ENCODE measurements at regions not wholly inside any gene's neighbourhood (a gene's known extent, or its start where the extent isn't known, plus 50 kb on each side); places are given as distances from the start of the nearest gene placed in this dataset.

- H3K36me3 ChIP-seq (ENCODE audit: control insufficient read depth, insufficient read depth, low read length), result no peaks in the 10 kb centered on the region
- no peak for DNase-seq (ENCODE audit: low read depth)
- H3K27me3 ChIP-seq (ENCODE audit: control insufficient read depth, insufficient read depth, low read length), result no peaks in the 10 kb centered on the region
- no peak overlapping the region for H3K4me3 ChIP-seq (ENCODE audit: low read depth, low read length)
- no peak for FAIRE-seq
- no peak for TF ChIP-seq CTCF (IDR thresholded peaks at IDR 0.05; ENCODE audit: insufficient read depth, low read length, severe bottlenecking)
These were observed 245.8 kb downstream of the GLRX3 start for GRCh38 chr10:130382031-130382430.

- Histone ChIP-seq H3K4me3 (ENCODE audit: low read depth, low read length) (no peak overlapping the region), H3K36me3 (ENCODE audit: control insufficient read depth, insufficient read depth, low read length) (no peaks in the 10 kb centered on the region), H3K27me3 (ENCODE audit: control insufficient read depth, insufficient read depth, low read length) (no peaks in the 10 kb centered on the region)
- no peak for DNase-seq (ENCODE audit: low read depth)
- no peak for FAIRE-seq
- no peak for TF ChIP-seq CTCF (IDR thresholded peaks at IDR 0.05; ENCODE audit: insufficient read depth, low read length, severe bottlenecking)
These were observed 251.9 kb downstream of the GLRX3 start for GRCh38 chr10:130387936-130388580.

DNA sequence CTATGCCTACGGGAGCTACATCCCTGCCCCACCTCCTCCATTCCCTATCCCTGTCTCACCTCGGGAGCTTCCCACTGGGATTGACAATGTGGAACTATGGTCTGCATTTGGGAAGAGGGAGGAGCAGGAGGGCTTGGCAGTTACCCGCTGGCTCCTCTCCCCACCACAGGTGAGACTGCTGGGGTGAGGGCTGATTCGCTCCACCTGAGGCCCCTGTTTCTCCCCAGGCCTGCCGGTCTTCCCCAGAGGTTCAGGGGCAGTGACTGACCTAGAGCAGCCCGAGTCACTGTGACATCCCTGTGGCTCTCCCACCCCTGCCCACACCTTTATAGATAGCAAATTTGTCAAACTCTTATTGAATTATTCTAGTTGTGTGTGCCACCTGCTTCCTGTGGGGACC lies 252.6 kb downstream of the GLRX3 start:
- H3K36me3 ChIP-seq (ENCODE audit: control insufficient read depth, insufficient read depth, low read length), result no peaks in the 10 kb centered on the region
- DNase-seq (ENCODE audit: low read depth) (no peak), FAIRE-seq (no peak)
- H3K4me3 ChIP-seq (ENCODE audit: low read depth, low read length), result no peak overlapping the region
- TF ChIP-seq CTCF (IDR thresholded peaks at IDR 0.05; ENCODE audit: insufficient read depth, low read length, severe bottlenecking), result no peak
- no peaks in the 10 kb centered on the region for H3K27me3 ChIP-seq (ENCODE audit: control insufficient read depth, insufficient read depth, low read length)

DNA sequence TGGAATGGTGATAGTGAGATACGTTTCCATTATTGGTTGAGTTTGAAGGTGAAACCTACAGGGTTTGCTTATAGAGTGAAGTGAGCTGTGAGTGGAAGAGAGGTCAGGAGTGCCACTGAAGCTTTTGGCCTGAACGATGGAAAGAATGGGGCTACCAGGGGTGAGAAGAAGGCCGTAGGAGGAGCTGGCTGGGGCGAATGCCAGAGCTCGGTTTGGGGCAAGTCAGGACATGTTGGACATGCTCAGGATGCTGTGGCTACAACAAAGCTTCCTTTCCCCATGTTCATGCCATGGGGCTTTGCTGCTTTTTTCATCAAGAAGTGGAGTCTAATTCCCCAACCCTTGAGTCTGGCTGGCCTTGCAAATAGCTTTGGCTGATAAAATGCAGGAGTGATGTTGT lies 253.7 kb downstream of the GLRX3 start:
- DNase-seq (ENCODE audit: low read depth) (no peak), FAIRE-seq (no peak)
- Histone ChIP-seq H3K36me3 (ENCODE audit: control insufficient read depth, insufficient read depth, low read length) (no peaks in the 10 kb centered on the region), H3K4me3 (ENCODE audit: low read depth, low read length) (no peak overlapping the region), H3K27me3 (ENCODE audit: control insufficient read depth, insufficient read depth, low read length) (no peaks in the 10 kb centered on the region)
- TF ChIP-seq CTCF (IDR thresholded peaks at IDR 0.05; ENCODE audit: insufficient read depth, low read length, severe bottlenecking), result no peak

DNA sequence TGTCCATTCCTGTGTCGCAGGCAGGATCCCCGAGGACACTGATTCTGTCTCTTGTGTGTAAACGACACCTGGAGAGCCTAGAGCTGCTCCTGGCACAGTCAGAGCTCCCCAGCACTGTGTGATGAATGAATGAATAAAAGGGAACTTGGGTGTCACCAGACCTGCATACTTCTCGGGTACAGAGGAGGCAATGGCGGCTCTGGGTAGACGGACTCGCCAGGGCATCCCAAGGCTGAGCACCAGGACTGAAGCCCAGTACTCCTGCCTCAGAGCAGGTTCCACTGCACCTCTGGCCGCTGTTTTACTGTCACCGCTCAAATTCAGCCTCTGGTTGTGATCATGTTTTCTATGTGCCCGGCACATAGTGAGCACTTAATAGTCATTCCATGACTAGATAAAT lies 255.8 kb downstream of the GLRX3 start:
- DNase-seq (ENCODE audit: low read depth) (no peak), FAIRE-seq (no peak)
- Histone ChIP-seq H3K27me3 (ENCODE audit: control insufficient read depth, insufficient read depth, low read length) (no peaks in the 10 kb centered on the region), H3K4me3 (ENCODE audit: low read depth, low read length) (no peak overlapping the region), H3K36me3 (ENCODE audit: control insufficient read depth, insufficient read depth, low read length) (no peaks in the 10 kb centered on the region)
- no peak for TF ChIP-seq CTCF (IDR thresholded peaks at IDR 0.05; ENCODE audit: insufficient read depth, low read length, severe bottlenecking)

- no peak for TF ChIP-seq CTCF (IDR thresholded peaks at IDR 0.05; ENCODE audit: insufficient read depth, low read length, severe bottlenecking)
- FAIRE-seq (no peak), DNase-seq (ENCODE audit: low read depth) (no peak)
- Histone ChIP-seq H3K36me3 (ENCODE audit: control insufficient read depth, insufficient read depth, low read length) (no peaks in the 10 kb centered on the region), H3K27me3 (ENCODE audit: control insufficient read depth, insufficient read depth, low read length) (no peaks in the 10 kb centered on the region), H3K4me3 (ENCODE audit: low read depth, low read length) (no peak overlapping the region)
These were observed 257.2 kb downstream of the GLRX3 start for GRCh38 chr10:130393342-130393741.

All from bronchial epithelial cell (primary cell).